OCI-M1 (cell line): ENCODE measurements at regions not wholly inside any gene's neighbourhood (a gene's known extent, or its start where the extent isn't known, plus 50 kb on each side); places are given as distances from the start of the nearest gene placed in this dataset.

Experiments used
- DNase-seq: peaks from one replicate; lab custom pipeline; 2025; lab: John Stamatoyannopoulos, UW

DNA sequence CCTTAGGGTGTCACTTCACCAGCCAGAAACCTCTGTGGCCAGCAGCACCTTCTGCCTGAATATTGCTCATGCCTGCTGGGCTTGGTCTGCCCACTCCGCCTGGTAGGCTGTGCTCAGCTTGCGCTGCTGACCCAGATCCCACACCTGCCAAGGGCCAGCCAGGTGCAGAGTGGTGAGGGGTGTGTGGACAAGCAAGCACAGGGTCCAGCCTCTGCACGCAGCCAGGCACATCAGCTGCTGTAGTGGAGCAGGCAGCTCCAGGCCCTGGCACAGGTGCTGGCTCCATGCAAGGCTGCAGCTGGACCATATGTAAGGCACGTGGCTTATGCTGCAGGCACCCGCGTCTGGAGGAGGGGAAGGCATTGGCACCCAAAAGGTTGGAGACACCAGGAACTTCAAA, 567.4 kb downstream of the INHBA start:
- no peak for DNase-seq

DNA sequence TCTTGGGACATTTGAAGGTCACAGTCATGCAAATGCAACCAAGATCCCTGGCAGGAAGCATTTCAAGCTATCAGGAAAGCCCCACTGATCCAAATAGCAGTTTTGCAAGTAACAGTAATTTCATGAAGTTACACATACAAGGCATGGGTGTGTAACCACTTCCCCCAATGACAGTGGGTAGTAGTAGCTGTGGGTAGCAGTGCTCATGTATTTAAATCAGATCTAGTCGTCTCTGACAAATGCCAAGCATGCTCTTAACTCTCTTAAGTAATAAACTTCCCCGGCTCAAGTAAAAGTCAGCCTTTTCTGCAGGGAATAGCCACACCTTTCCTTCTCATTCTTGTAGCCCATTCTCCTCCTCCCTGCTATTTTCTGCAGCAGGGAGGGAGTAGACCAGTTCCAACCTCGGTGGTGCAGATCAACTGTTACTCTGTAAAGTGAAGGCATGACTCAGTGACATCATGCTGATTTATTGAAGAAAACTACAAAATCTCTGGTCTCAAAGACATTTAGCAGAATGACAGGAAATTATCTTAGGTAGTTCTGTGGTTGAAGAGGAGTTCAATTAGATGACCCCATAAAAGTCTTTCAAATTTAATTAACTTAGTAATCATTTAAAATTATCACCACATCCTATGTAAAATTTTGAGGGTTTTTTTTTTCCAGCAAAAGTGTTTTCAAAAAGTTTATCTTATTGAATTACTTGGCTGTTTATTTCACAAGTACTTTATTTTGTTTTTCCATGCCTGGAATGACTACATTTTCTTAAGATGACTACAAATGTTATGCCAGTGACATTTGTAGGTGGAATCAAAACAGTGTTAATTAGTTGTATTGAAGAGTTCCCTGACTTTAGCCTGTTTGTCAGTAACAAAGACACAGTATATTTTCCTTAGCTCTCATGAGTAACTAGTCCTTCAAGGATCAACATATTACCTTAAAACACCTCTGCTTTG, 568.3 kb downstream of the INHBA start:
- no peak for DNase-seq

DNA sequence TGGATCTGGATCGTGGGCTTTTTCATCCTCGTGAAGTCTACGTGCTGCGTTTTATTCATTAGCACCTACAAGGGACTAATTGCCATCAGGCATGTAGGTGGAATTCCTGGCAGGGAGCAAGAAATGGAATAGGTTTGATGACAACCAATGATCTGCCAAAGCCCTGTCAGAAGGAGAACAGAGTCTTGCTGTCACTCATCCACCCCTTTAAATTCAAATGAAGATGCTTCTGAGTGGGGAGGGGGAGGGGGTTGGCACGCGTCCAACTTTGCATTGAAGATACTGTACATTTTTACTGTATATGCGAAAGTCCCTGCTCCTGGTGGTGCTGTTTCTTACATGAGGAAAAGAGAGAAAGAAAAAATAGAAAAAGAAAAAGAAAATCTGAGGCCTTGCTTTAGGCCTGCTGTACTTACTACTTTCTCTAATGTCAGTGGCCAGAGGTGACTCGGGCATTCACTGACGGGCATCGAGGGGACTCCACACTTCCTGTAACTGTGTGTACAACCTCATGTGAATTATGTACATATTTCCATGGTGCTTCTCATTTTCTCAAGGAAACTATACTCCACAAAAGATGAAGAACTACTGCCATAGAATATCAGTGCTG, 569.1 kb downstream of the INHBA start:
- no peak for DNase-seq

DNA sequence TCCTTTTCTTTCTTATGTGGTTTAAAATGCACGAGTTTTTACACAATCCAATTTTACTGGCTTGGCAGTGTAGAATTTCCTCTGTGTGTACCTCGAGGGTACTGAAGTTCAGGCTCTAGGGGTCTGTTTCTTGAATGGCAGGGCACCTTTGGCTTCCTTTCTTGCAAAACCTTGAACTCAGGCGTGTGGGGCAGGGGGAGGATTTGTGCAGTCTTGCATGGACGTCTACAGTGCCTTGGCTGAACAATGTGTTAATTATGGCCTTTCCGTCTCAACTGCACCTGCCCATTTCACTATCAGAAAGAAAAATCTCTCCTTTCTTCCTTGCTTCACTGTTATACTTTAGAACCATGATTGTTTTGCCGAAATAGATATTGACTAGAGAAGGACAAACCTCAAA, 570.9 kb downstream of the INHBA start:
- DNase-seq: no peak

DNA sequence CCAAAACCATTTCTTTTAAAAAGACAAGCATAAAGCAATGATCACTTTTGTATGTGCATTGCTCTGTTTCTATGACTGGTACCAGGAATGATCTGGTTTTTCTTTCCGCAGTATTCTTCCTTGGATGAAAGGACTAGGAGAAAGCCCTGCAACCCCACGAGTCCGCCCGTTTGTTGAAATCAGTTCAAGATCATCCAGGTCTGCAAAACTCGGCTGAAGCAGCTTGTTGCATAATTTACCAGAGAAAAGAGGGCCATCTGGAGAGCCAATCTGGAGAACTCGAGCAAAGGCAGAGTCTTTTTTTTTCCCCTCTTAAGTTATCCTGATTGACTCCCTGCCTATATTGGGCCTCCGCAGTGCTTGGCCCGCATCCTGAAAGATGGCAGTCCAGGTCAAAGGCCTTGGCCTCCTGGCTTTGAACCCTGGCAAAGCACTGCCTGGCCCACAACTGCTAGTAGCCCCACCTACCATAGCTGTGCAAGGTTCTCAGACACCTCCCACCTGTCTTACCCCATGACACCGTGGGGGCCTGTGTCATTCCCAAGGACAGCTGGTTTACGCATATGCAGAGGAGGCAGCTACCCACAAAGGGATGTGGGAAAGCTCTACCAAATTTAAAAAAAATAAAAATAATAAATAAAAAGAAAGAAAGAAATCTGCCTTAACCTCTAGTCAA, 572.2 kb downstream of the INHBA start:
- no peak for DNase-seq

DNA sequence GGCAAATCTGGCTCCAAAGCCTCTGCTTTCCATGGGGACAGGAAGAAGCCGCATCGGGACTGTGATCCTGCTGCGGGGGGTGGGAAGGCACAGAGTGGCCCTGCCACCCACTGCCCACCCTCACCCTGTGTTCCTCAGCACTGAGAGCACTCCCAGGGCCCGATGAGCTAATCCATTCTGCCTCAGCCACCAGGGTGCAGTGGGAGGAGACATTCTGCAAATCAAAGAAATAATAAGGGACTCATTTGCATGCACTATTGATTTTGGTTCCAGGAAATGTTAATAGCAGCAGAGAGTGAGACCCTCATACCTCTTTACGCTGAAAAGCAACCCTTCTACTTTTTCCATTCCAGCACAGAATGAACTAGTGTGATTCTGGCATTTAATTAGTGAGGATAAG, 572.8 kb downstream of the INHBA start:
- DNase-seq: no peak

DNA sequence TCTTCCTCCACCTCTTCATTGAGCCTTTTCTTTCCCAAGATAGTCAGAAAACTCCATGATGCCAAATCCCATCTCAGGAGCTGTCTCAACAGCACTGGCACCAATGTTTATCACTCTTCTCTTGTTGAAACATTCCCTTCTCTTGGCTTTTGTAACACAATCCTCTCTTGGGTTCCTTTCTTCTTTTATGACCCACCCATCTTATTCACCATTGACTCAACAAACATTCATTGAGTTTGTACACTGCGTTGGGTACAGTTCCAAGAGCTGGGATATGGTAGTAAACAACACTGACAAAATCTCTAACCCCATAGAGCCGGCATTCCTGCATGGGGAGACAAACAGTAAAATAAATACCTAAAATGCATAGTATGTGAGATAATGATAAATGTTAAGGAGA, 577.5 kb downstream of the INHBA start:
- DNase-seq: no peak

DNA sequence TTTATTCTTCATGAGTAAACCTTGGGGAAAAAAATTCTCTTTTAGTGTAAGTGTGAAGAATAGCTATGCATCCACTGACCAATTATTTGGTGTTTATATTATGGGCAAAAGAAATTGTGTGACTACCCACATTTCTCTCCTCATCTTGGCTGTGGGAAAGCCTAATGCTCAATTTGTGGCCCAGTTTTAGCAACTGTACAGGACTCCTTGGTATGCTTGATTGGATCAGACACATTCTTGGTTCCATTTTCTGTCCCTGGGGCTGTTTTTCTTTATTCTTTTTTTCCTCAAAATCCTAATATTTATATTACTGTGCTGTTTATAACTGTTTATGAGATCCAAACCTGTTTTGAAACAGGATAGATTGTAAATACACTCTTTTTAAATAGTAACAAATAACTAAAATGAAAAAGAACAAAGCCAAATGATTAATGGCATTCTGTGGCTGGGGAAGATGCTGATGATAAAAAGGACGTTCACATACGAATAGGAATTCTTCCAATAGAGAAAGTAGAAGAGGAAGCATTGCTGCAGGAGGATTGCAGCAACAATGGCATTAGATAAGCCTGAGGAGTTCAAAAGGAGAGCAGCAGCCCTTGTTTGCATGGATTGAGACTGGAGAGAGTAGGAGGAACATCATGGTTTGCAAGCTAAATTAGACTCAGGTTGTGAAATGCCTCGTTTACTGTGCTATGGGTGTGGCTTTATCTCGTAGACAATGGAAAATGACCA, 580.5 kb downstream of the INHBA start:
- no peak for DNase-seq

DNA sequence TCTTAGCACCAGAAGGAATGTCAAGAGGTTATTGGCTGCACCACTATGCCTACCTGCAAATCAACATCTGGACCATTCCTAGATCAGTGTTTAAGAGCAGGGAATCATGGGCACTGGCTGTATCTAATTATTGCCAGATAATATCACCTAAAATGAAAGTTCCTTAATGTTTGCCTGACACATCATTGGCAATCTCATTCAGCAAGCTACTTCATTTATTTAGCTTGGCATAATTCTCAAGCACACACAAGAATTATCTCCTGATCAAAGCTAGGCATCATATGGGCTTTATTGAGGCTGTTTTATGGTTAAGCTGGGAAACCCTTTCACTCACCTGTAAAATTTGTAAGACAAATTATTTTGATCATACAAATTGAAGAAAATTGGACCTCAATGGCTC, 581.7 kb downstream of the INHBA start:
- DNase-seq: no peak

DNA sequence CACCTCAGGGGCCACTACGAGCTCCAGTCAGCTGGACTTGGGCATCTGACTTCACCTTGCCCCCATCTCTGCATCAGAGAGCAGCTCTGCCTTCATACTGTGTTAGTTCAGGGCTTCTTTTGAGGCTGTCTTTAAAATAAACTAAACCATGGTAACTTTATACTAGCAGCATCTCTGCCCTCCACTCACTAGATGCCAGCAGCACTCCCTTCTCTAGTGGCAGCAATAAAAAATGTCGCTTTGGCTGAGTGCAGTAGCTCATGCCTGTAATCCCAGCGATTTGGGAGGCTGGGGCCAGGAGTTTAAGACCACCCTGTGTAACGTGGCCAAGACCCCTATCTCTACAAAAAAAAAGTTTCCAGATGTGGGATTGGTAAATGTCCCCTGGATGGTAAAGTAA, 584.4 kb downstream of the INHBA start:
- no peak for DNase-seq

DNA sequence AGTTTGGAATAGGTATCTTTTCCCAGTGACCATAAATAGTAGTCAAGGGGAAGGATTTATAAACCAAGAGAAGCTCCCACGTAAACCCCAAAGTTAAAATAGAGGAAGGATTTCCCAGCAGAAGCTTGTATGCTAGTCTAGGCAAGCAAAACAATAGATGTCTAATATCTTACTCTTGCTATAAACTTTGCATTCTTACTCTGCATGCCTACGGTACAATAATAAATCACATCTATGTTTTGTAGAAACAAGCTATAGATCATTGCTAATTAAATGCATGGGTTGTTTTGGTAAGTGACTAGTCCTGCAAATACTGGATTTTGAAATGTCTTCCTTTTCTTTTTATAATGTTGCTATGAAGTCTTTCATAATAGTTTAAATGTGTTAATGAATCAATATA, 585.5 kb downstream of the INHBA start:
- no peak for DNase-seq

DNA sequence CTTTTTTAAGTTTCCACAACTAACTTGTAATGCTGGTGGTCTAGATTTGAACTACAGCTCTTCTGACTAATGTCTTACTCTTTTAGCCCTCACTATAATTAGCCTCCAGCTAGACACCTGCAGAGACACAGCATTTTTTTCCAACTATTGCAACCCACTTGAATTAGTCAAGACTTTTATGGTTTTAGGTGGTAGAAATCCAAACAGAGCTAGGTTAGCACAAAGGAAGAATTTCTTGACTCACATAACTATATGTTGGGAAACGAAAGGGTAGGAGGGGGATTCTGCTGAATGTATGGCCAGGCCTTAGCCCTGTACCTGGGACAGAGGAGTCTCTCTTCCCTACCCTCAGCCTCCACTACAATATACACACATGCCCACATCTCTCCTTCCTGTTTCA, 586.1 kb downstream of the INHBA start:
- no peak for DNase-seq

DNA sequence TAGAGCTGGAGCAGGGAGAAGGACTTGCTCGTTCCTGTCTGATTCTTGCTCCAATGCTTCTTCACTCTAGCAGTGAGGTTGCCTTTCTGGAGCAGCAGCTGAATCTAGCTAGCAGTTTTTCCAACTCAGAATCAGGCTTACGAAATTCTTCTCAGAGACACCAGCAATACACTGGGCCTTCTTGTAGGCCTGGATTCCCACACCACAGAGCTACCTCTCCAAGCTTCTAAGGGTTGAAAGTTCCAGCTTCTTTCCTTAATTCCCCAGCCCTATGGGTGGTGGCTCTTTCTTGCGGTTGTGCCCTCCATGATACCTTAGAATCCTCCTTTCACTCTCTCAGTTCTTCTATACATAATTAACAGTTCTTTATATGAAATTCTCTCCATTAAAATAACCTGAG, 586.6 kb downstream of the INHBA start:
- no peak for DNase-seq

DNA sequence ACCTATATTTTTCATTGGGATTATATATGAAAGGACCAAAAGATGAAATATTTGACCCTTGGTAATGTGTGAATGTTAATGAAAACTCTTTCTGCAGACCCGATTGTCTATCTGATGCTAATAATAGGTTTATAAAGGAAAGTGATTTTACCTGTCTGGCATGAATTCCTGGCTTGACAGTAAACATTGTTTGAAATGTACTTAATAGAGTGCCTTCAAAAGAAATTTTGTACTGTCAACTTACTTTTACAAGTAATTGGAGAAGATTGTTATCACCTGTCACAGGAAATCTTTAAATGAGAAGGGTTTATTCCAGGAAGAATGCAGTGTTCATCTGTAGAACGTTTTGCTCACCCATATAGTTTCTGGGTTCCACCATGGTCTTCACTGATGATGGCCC, 588.2 kb downstream of the INHBA start:
- DNase-seq: no peak

DNA sequence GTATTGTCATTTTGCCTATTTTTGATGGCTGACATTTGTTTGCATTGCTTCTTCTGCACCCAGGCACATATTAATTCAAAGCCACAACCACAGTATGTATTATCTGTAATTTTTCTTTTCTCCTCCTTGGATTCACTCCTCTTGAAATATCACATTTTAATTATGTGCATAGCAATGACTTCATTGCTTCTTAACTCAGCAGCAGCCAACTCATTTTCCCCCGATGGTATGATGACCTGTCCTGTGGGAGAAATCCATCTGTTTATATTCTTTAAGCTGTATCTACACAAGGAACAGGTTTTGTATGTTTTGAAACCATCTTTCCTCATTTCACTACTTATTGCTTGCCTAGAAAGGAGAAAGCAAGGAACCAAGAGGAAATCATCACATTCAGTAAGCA, 588.8 kb downstream of the INHBA start:
- DNase-seq: no peak

DNA sequence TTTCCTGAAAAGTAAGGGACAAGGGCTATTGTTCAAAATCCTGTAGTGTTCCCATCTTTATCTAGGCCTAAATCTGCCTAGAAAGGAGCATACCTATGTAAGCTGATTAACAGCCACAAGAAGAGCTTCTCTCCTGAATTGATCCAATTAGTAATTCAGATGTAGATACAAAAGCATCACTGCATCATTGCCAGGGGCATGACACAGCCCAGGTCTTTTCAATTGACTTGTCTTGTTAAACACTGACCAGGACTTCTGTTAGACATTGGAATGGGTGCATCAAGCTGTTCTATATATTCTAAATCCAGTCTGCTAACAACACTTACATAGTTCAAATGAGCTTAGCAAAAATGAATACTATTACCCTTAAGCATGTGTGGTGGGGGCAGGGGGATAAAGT, 589.2 kb downstream of the INHBA start:
- no peak for DNase-seq

DNA sequence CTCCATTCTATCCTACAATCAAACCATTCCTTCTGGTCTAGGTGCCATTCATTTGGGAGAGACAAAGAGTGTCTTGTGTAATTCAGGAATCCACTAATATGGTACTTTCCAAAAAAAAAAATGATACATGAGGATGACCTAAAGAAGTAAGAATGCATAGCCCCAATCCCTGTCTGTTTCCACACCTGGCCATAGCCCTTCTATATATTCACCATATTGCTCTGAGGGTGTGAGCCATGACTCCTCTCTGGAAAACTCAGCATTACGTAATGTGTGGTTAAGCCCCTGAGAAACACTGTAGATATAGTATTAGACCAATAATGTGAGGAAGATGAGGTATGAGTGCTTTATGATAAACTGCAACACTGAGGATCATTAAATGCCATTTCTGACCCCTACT, 592.7 kb downstream of the INHBA start:
- no peak for DNase-seq

DNA sequence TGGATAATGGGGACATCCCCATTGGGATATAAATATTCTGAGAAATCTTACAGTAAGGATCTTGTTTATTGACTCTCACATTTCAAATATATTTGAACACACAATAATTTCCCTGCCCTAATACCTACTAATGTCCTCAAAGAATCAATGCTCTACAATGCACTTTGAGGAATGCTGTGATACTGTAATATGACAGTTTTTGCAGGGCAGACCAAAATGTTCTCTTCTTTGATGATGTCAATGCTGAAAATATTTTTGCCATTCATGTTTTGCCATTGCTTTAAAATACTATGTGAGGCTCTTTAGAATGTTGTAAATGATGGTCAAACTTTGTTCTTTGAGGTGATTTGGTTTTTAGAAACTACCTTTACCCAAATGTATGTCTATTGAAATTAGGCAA, 594.1 kb downstream of the INHBA start:
- no peak for DNase-seq

DNA sequence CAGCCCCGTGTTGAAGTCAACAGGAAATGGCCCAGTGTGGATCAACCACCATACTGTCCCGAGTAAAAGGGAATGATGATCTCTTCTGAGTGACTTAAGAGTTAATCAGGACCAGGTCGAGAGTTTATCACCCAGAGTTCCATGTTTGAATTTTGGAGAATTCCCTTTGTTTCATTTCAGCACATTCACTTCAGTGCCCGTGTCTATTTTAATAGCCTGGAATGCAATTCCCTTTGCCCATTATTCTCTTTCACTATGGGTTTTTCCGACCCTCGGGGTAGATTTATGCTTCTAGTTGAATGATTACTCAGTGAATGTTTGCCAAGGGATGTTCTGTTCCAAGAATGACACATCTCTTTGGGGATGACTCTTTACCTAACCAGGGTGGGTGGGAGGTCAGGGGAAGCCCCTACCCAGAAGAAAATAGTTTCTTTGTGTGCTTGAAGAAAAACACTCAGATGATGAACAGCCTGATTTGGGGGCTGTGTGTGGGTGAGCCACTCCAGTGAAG, 594.9 kb downstream of the INHBA start:
- no peak for DNase-seq

DNA sequence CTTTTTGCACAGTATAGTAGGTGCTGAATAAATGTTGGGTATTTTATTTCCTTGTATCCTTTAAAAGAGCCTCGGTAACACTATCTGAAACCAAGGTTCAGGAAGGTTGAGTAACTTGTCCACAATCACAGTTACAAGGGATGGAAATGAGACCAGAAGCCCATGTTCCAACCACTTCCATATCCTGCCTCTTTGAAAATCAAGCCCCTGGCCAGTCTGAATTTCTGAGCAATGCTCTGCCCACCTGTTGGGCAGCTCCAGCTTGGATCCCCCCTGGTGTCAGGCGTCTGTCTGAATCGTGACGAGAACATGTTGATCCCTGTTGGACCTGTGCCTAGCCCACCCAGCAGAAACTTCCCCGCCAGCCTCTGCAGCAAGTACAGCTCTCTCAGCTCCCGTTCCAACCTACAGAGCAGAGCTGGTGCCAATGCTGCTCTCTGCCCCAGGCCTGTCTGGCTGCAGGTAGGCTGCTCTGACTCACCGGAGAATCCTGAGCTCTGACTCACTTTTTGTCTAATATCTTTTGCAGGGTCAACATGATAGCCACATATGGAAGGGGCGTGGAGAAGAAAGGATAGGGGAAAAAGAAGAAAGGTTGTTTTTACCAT, 595.5 kb downstream of the INHBA start:
- DNase-seq: no peak

DNA sequence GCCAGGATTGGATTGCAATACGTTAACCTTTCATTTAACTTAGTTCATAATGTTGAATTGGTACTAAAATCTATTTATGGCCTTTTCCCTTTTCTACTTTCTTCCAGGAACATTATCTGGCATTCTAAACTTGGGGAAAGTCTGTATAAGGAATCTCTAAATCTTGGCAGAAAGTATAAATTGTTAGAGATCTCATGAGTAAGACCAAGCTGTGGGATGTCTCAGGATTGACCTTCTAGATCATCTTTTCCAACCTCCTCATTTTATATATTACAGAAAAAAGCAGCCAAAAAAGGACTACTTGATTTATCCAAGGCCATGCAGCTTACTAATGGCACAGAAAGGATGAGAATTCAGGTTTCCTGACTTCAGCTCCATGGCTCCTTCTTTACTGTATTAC, 598.3 kb downstream of the INHBA start:
- no peak for DNase-seq

DNA sequence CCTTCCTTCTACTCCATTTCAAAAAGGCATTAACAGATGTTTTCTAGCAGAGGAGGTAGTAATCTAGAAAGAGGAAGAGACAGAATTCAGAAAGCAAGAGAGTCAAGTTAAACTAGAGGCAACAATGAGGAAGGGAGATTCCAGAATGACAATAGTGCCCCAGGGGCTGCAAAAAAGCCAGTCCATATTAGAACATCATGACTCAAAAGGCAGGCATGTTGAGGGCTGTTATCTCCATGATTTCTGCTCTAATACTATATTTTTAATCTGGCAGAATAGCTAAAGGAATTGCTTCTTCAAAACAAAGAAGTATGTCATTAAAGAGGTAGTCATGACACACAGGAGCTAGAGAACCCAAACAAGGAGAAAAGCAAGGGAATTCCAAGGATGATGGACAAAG, 599.6 kb downstream of the INHBA start:
- DNase-seq: no peak
